Prostate gland (tissue), 2 donors: ENCODE measurements at regions not wholly inside any gene's neighbourhood (a gene's known extent, or its start where the extent isn't known, plus 50 kb on each side); places are given as distances from the start of the nearest gene placed in this dataset.

Experiments used
- CTCF ChIP-seq, 4 experiments: fragments of 200-600 bp in 2 of 4; fragments of 450-650 bp in 2 of 4; sonication (generic) in 2 of 4; IDR thresholded peaks; 1 replicate in 3 of 4; 2 replicates in 1 of 4; pipeline ENCODE4 v1.5.1; 2016 to 2019; ENCODE audit warnings: antibody characterized with exemption in 4 of 4, mild to moderate bottlenecking in 2 of 4, moderate library complexity in 2 of 4
- POLR2A ChIP-seq: fragments of 450-650 bp; IDR thresholded peaks from one replicate; pipeline ENCODE4 v1.6.1; 2016; ENCODE audit warnings: antibody characterized with exemption, mild to moderate bottlenecking
- POLR2AphosphoS5 ChIP-seq: sonication (generic); formaldehyde crosslinking; IDR thresholded peaks from one replicate; pipeline ENCODE4 v1.6.1; 2017; ENCODE audit warnings: antibody characterized with exemption

GRCh38 chr6:22149096-22149495 lies 147.7 kb downstream of the PRL start:
- TF ChIP-seq CTCF (IDR thresholded peaks at IDR 0.05) (no peak), POLR2A (no peak), POLR2AphosphoS5 (no peak)
